ENCODE measurements at regions not wholly inside any gene's neighbourhood (a gene's known extent, or its start where the extent isn't known, plus 50 kb on each side); places are given as distances from the start of the nearest gene placed in this dataset.
"Not testable (repeated sequence)": the region's sequence is repeated elsewhere in the genome, so short reads cannot be mapped to it uniquely, and the experiment has no call there.

GRCh38 chr13:54626504-54626903 is 1597.9 kb downstream of the OLFM4 start:
- H3K27ac ChIP-seq (ENCODE audit: low read depth in 1 of 2, low read length in 2 of 2); H3K4me1 ChIP-seq (ENCODE audit: control insufficient read depth in 1 of 2, insufficient read depth in 2 of 2, low read length in 2 of 2); H3K27me3 ChIP-seq (ENCODE audit: control insufficient read depth in 1 of 2, insufficient read depth in 2 of 2, low read length in 1 of 2); H3K4me3 ChIP-seq (ENCODE audit: low read length in 2 of 2); intact Hi-C loops (cut with DNase I); ATAC-seq (ENCODE audit: low FRiP score); H3K9me3 ChIP-seq (ENCODE audit: control insufficient read depth, low read length); H3K36me3 ChIP-seq (ENCODE audit: control insufficient read depth in 1 of 2, insufficient read depth in 2 of 2, low read length in 1 of 2); DNase-seq: not testable (repeated sequence)
- WGBS, 2 donors = 91 to 92% methylated on average over 1 of the region's 1 CpG

DNA sequence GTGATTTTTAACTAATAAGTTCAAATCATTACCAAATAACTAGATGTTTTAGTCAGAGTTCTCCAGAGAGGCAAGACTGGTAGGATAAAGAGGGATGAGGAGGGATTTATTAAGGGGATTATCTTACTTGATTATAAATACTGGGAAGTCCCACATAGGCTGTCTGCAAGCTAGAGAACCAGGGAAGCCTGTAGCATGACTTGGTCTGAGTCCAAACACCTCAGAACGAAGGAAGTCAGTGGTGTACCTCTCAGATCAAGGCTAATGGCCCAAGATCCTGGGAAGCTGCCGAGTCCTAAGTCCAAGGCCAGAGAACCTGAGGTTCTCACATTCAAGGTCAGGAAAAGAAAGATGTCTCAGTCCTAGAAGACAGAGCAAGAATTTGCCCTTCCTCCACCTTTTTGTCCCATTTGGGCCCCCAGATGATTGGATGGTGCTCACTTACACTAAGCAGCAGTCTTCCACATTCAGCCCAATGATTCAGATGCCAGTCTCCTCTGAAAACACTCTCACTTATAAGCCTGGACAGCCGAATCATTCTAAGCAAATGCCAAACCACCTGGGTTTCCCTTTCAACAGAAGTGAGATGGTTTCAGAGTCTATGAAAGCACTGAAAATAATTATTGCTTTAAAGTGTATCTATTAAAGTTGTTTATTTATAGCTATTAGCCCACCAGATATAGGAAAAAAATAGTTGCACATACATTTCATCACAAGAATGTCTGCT is 1599.2 kb downstream of the OLFM4 start:
- Histone ChIP-seq H3K4me1 (ENCODE audit: control insufficient read depth in 1 of 2, insufficient read depth in 2 of 2, low read length in 2 of 2) (no peaks in the 10 kb centered on the region), H3K27ac (ENCODE audit: low read depth in 1 of 2, low read length in 2 of 2) (no peak overlapping the region), H3K36me3 (ENCODE audit: control insufficient read depth in 1 of 2, insufficient read depth in 2 of 2, low read length in 1 of 2) (no peaks in the 10 kb centered on the region), H3K9me3 (ENCODE audit: control insufficient read depth, low read length) (no peaks in the 10 kb centered on the region), H3K27me3 (ENCODE audit: control insufficient read depth in 1 of 2, insufficient read depth in 2 of 2, low read length in 1 of 2) (no peaks in the 10 kb centered on the region), H3K4me3 (ENCODE audit: low read length in 2 of 2) (no peak overlapping the region)
- WGBS, 2 donors = 63 to 65% methylated on average over 3 of the region's 3 CpGs
- no peak for DNase-seq
- intact Hi-C loops (cut with DNase I) = no loop called here
- ATAC-seq (ENCODE audit: low FRiP score) = no peak

DNA sequence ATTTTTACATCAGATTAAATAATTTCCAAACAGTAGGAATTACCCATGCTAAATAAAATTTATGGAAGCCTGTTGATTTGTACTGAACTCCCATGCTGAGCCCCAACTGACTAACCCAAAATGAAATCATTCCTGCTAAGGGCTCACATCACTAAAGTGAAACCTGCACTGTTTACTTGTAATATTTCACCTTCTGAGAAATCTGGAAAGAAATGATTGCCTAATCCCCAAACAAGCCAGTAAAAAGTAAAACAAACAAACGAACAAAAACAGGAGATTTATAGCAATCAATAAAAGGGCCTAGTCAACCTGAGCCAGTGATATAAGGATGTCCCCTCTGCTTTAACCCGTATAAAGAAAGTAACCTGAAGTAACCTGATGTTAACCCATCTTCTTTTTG is 1599.8 kb downstream of the OLFM4 start:
- intact Hi-C loops (cut with DNase I) = no loop called here
- Histone ChIP-seq H3K4me3 (ENCODE audit: low read length in 2 of 2) (no peak overlapping the region), H3K4me1 (ENCODE audit: control insufficient read depth in 1 of 2, insufficient read depth in 2 of 2, low read length in 2 of 2) (no peaks in the 10 kb centered on the region), H3K9me3 (ENCODE audit: control insufficient read depth, low read length) (no peaks in the 10 kb centered on the region), H3K27ac (ENCODE audit: low read depth in 1 of 2, low read length in 2 of 2) (no peak overlapping the region), H3K36me3 (ENCODE audit: control insufficient read depth in 1 of 2, insufficient read depth in 2 of 2, low read length in 1 of 2) (no peaks in the 10 kb centered on the region), H3K27me3 (ENCODE audit: control insufficient read depth in 1 of 2, insufficient read depth in 2 of 2, low read length in 1 of 2) (no peaks in the 10 kb centered on the region)
- 45 to 62% methylated on average over 2 of the region's 2 CpGs for WGBS, 2 donors
- ATAC-seq (ENCODE audit: low FRiP score) (no peak), DNase-seq (no peak)

GRCh38 chr13:54633456-54633855 is 1604.8 kb downstream of the OLFM4 start:
- 25 to 43% methylated on average over 5 of the region's 5 CpGs for WGBS, 2 donors
- ATAC-seq (ENCODE audit: low FRiP score) = no peak
- H3K4me3 ChIP-seq (ENCODE audit: low read length in 2 of 2) = no peak overlapping the region
- intact Hi-C loops (cut with DNase I) = no loop called here
- no peak for DNase-seq
- no peaks in the 10 kb centered on the region for H3K27me3 ChIP-seq (ENCODE audit: control insufficient read depth in 1 of 2, insufficient read depth in 2 of 2, low read length in 1 of 2)
- no peaks in the 10 kb centered on the region for H3K4me1 ChIP-seq (ENCODE audit: control insufficient read depth in 1 of 2, insufficient read depth in 2 of 2, low read length in 2 of 2)
- no peaks in the 10 kb centered on the region for H3K36me3 ChIP-seq (ENCODE audit: control insufficient read depth in 1 of 2, insufficient read depth in 2 of 2, low read length in 1 of 2)
- no peaks in the 10 kb centered on the region for H3K9me3 ChIP-seq (ENCODE audit: control insufficient read depth, low read length)
- H3K27ac ChIP-seq (ENCODE audit: low read depth in 1 of 2, low read length in 2 of 2) = no peak overlapping the region

- H3K4me1 ChIP-seq (ENCODE audit: control insufficient read depth in 1 of 2, insufficient read depth in 2 of 2, low read length in 2 of 2) = no peaks in the 10 kb centered on the region
- no peaks in the 10 kb centered on the region for H3K36me3 ChIP-seq (ENCODE audit: control insufficient read depth in 1 of 2, insufficient read depth in 2 of 2, low read length in 1 of 2)
- DNase-seq (no peak), ATAC-seq (ENCODE audit: low FRiP score) (no peak)
- no peak overlapping the region for H3K4me3 ChIP-seq (ENCODE audit: low read length in 2 of 2)
- 74 to 76% methylated on average over 2 of the region's 2 CpGs for WGBS, 2 donors
- no peak overlapping the region for H3K27ac ChIP-seq (ENCODE audit: low read depth in 1 of 2, low read length in 2 of 2)
- no peaks in the 10 kb centered on the region for H3K27me3 ChIP-seq (ENCODE audit: control insufficient read depth in 1 of 2, insufficient read depth in 2 of 2, low read length in 1 of 2)
- H3K9me3 ChIP-seq (ENCODE audit: control insufficient read depth, low read length) = no peaks in the 10 kb centered on the region
- intact Hi-C loops (cut with DNase I) = no loop called here
Observed at GRCh38 chr13:54636231-54636630, 1607.6 kb downstream of the OLFM4 start.

DNA sequence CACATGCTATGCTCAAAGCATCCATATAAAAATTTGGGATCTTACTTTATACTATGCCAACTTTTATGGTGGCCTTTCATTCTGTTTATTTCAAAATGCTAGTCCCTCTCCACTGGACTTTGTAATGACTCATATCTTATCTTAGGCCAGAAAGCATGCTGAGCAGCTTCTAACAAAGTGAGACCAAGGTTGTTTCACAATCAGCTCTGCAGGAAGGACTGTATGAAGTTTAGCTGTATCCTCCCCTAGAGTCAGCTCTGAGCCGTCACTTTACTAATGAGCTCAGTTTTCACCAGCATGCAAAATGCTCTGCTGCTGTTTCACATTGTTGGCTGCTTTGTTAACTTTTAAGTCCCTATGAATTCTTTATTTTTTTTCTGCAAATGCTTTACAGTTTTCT is 1608.8 kb downstream of the OLFM4 start:
- intact Hi-C loops (cut with DNase I) = no loop called here
- 18 to 30% methylated on average over 1 of the region's 1 CpG for WGBS, 2 donors
- Histone ChIP-seq H3K27me3 (ENCODE audit: control insufficient read depth in 1 of 2, insufficient read depth in 2 of 2, low read length in 1 of 2) (no peaks in the 10 kb centered on the region), H3K9me3 (ENCODE audit: control insufficient read depth, low read length) (no peaks in the 10 kb centered on the region), H3K4me3 (ENCODE audit: low read length in 2 of 2) (no peak overlapping the region), H3K4me1 (ENCODE audit: control insufficient read depth in 1 of 2, insufficient read depth in 2 of 2, low read length in 2 of 2) (no peaks in the 10 kb centered on the region), H3K27ac (ENCODE audit: low read depth in 1 of 2, low read length in 2 of 2) (no peak overlapping the region), H3K36me3 (ENCODE audit: control insufficient read depth in 1 of 2, insufficient read depth in 2 of 2, low read length in 1 of 2) (no peaks in the 10 kb centered on the region)
- ATAC-seq (ENCODE audit: low FRiP score) = no peak
- DNase-seq = no peak

- intact Hi-C loops (cut with DNase I) = no loop called here
- ATAC-seq (ENCODE audit: low FRiP score) (no peak), DNase-seq (no peak)
Observed at GRCh38 chr13:54640719-54641118, 1612.1 kb downstream of the OLFM4 start.

DNA sequence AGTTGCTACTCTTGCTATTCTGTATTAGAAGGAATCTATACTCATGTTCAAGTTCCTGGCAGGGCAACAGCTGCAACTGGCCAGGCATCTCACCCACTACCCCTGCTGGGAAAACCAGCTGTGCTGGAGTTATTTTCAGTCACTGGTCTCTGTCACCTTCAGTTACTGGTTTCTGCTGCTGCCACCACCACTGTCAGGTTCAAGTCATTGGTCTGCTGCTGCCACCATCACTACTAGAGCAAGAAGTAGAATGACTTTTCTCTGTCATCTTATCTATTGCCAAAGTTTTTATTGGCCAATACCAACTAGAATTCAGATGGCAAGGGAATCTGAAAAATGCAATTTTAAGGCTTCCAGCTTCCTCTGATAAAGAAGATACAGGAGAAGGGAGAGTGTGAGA is 1615.2 kb downstream of the OLFM4 start:
- no peak for DNase-seq
- no peaks in the 10 kb centered on the region for H3K27me3 ChIP-seq (ENCODE audit: control insufficient read depth in 1 of 2, insufficient read depth in 2 of 2, low read length in 1 of 2)
- no peak overlapping the region for H3K4me3 ChIP-seq (ENCODE audit: low read length in 2 of 2)
- intact Hi-C loops (cut with DNase I) = no loop called here
- no peak overlapping the region for H3K27ac ChIP-seq (ENCODE audit: low read depth in 1 of 2, low read length in 2 of 2)
- H3K36me3 ChIP-seq (ENCODE audit: control insufficient read depth in 1 of 2, insufficient read depth in 2 of 2, low read length in 1 of 2) = no peaks in the 10 kb centered on the region
- no peaks in the 10 kb centered on the region for H3K9me3 ChIP-seq (ENCODE audit: control insufficient read depth, low read length)
- no peak for ATAC-seq (ENCODE audit: low FRiP score)
- H3K4me1 ChIP-seq (ENCODE audit: control insufficient read depth in 1 of 2, insufficient read depth in 2 of 2, low read length in 2 of 2) = no peaks in the 10 kb centered on the region

More at GRCh38 chr13:54640719-54641118, 1612.1 kb downstream of the OLFM4 start:
- Histone ChIP-seq H3K36me3 (ENCODE audit: control insufficient read depth in 1 of 2, insufficient read depth in 2 of 2, low read length in 1 of 2) (no peaks in the 10 kb centered on the region), H3K9me3 (ENCODE audit: control insufficient read depth, low read length) (no peaks in the 10 kb centered on the region), H3K4me3 (ENCODE audit: low read length in 2 of 2) (no peak overlapping the region), H3K4me1 (ENCODE audit: control insufficient read depth in 1 of 2, insufficient read depth in 2 of 2, low read length in 2 of 2) (no peaks in the 10 kb centered on the region), H3K27me3 (ENCODE audit: control insufficient read depth in 1 of 2, insufficient read depth in 2 of 2, low read length in 1 of 2) (no peaks in the 10 kb centered on the region), H3K27ac (ENCODE audit: low read depth in 1 of 2, low read length in 2 of 2) (no peak overlapping the region)

DNA sequence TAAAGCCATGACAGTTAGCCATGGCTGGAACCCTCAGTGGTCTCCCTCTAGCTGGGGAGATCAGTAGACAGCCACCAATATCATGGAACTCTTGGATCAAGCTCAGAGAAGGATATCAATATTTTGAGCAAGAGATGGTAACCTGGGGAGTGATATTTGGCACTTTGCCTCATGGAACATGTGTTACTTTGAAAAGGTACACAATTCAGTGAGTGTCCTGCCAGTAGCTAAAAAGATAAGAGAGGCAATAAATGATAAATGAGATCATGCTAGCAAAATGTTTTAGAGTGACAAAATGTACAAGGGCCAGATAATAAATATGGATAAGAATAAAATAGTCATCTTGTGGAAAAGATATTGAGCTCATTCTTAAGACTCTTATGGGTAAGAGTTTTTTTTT is 1618.7 kb downstream of the OLFM4 start:
- DNase-seq (no peak), ATAC-seq (ENCODE audit: low FRiP score) (no peak)
- H3K27ac ChIP-seq (ENCODE audit: low read depth in 1 of 2, low read length in 2 of 2) = no peak overlapping the region
- intact Hi-C loops (cut with DNase I) = no loop called here
- no peaks in the 10 kb centered on the region for H3K36me3 ChIP-seq (ENCODE audit: control insufficient read depth in 1 of 2, insufficient read depth in 2 of 2, low read length in 1 of 2)
- no peak overlapping the region for H3K4me3 ChIP-seq (ENCODE audit: low read length in 2 of 2)
- H3K27me3 ChIP-seq (ENCODE audit: control insufficient read depth in 1 of 2, insufficient read depth in 2 of 2, low read length in 1 of 2) = no peaks in the 10 kb centered on the region
- H3K4me1 ChIP-seq (ENCODE audit: control insufficient read depth in 1 of 2, insufficient read depth in 2 of 2, low read length in 2 of 2) = no peaks in the 10 kb centered on the region
- peaks cover 1% of the 10 kb centered on the region for H3K9me3 ChIP-seq (ENCODE audit: control insufficient read depth, low read length)

Data from aorta (tissue), 5 donors.